Endothelial cell of umbilical vein (primary cell): ENCODE measurements at regions not wholly inside any gene's neighbourhood (a gene's known extent, or its start where the extent isn't known, plus 50 kb on each side); places are given as distances from the start of the nearest gene placed in this dataset.

Source experiments
- BruUV-seq: library from RNA; stranded (reverse); fragments of 400-500 nt; replicated peaks from 2 replicates; lab custom pipeline; 2021; lab: Mats Ljungman, UMichigan
- CTCF ChIA-PET: fragments of 300-600, 350-600 bp; sonication (Branson Sonifier 250); formaldehyde crosslinking; loops from one replicate; lab custom pipeline; 2021; ENCODE audit warnings: antibody characterized with exemption, inconsistent platforms; lab: Charles Lee
- POLR2A ChIA-PET: fragments of 300-600, 350-600 bp; sonication (Branson Sonifier 250); formaldehyde crosslinking; loops from one replicate; lab custom pipeline; 2021; ENCODE audit warnings: antibody characterized with exemption, inconsistent platforms; lab: Charles Lee
- DNase-seq: peaks from one replicate; pipeline ENCODE4 v3.0.0-alpha.2; 2011; ENCODE audit warnings: low read depth, low spot score
- FAIRE-seq: peaks from 2 replicates; lab custom pipeline; 2011; peaks lifted over from hg19 to GRCh38; lab: Jason Lieb, UNC
- H2AFZ ChIP-seq: 2 replicates; pipeline ENCODE4 v1.6.0; 2012; ENCODE audit warnings: low read depth, low read length, control low read depth, inconsistent platforms
- H3K27ac ChIP-seq: 2 replicates; pipeline ENCODE4 v1.5.1; 2011; ENCODE audit warnings: low read depth, mild to moderate bottlenecking, control low read depth, low read length, moderate library complexity; ENCODE audit not compliant: insufficient read depth
- H3K27me3 ChIP-seq, 2 experiments: 2 replicates each; pipeline versions ENCODE4 v1.6.0 to v1.6.1; 2011; ENCODE audit warnings: low read length in 2 of 2, mixed read lengths in 1 of 2; ENCODE audit not compliant: control insufficient read depth in 2 of 2, insufficient read depth in 2 of 2
- H3K36me3 ChIP-seq, 2 experiments: 2 replicates in 1 of 2; 3 replicates in 1 of 2; pipeline ENCODE4 v1.5.1; 2011; ENCODE audit warnings: low read length in 2 of 2, mild to moderate bottlenecking in 1 of 2, moderate library complexity in 1 of 2; ENCODE audit not compliant: control insufficient read depth in 2 of 2, insufficient read depth in 2 of 2; ENCODE audit errors: extremely low read depth in 1 of 2
- H3K4me1 ChIP-seq: 3 replicates; pipeline ENCODE4 v1.5.1; 2011; ENCODE audit warnings: mild to moderate bottlenecking, low read length; ENCODE audit not compliant: control insufficient read depth, insufficient read depth; ENCODE audit errors: extremely low read depth
- H3K4me2 ChIP-seq: 2 replicates; pipeline ENCODE4 v1.6.1; 2011; ENCODE audit warnings: low read length, control low read depth, mixed read lengths; ENCODE audit not compliant: insufficient read depth
- H3K4me3 ChIP-seq, 3 experiments: fragments of 200-600 bp in 1 of 3; sonication (generic), shearing (Covaris generic) in 1 of 3; replicated peaks in 1 of 3; 2 replicates each; pipeline ENCODE4 v1.5.1; 2011 to 2016; ENCODE audit warnings: control low read depth in 3 of 3, low read length in 3 of 3, mild to moderate bottlenecking in 2 of 3, inconsistent platforms in 1 of 3, low read depth in 1 of 3, moderate library complexity in 1 of 3; ENCODE audit not compliant: insufficient read depth in 1 of 3
- H3K79me2 ChIP-seq: 2 replicates; pipeline ENCODE4 v1.6.0; 2012; ENCODE audit warnings: low read length, inconsistent platforms; ENCODE audit not compliant: control insufficient read depth, insufficient read depth
- H3K9ac ChIP-seq: replicated peaks from 2 replicates; pipeline ENCODE3; 2011; ENCODE audit warnings: low read length, control low read depth; ENCODE audit not compliant: insufficient read depth; ENCODE audit errors: extremely low read depth
- H3K9me1 ChIP-seq: replicated peaks from 3 replicates; pipeline ENCODE4 v1.6.0; 2011; ENCODE audit warnings: mild to moderate bottlenecking, low read length; ENCODE audit not compliant: control insufficient read depth, insufficient read depth; ENCODE audit errors: extremely low read depth
- H3K9me3 ChIP-seq: replicated peaks from 2 replicates; pipeline ENCODE4 v1.5.1; 2012; ENCODE audit warnings: low read length, inconsistent platforms; ENCODE audit not compliant: control insufficient read depth, insufficient read depth
- H4K20me1 ChIP-seq: replicated peaks from 2 replicates; pipeline ENCODE3; 2011; ENCODE audit warnings: mild to moderate bottlenecking, low read length; ENCODE audit not compliant: control insufficient read depth, insufficient read depth; ENCODE audit errors: extremely low read depth
- CTCF ChIP-seq, 2 donors: IDR thresholded peaks; 1 replicate in 1 of 2; 2 replicates in 1 of 2; pipeline ENCODE4 v1.5.1; 2011; ENCODE audit warnings: low read length in 2 of 2, mild to moderate bottlenecking in 2 of 2, moderate library complexity in 2 of 2, control low read depth in 1 of 2, inconsistent platforms in 1 of 2, low read depth in 1 of 2; ENCODE audit not compliant: insufficient read depth in 1 of 2; ENCODE audit errors: extremely low read depth in 1 of 2
- EZH2 ChIP-seq: IDR thresholded peaks from 2 replicates; pipeline ENCODE4 v1.6.1; 2012; ENCODE audit warnings: borderline replicate concordance, low read depth, mild to moderate bottlenecking, moderate library complexity, low read length, inconsistent platforms; ENCODE audit not compliant: severe bottlenecking
- FOS ChIP-seq: IDR thresholded peaks from 2 replicates; pipeline ENCODE4 v1.6.1; 2011; ENCODE audit warnings: mild to moderate bottlenecking, low read length, moderate library complexity, borderline replicate concordance; ENCODE audit not compliant: insufficient read depth
- GATA2 ChIP-seq: IDR thresholded peaks from 2 replicates; pipeline ENCODE4 v1.7.0; 2011; ENCODE audit warnings: low read depth, mild to moderate bottlenecking, moderate library complexity, mixed read lengths, low read length; ENCODE audit not compliant: insufficient read length, insufficient read depth
- JUN ChIP-seq: IDR thresholded peaks from 2 replicates; pipeline ENCODE4 v1.6.1; 2011; ENCODE audit warnings: borderline replicate concordance, low read depth; ENCODE audit not compliant: insufficient read length, insufficient read depth
- MAX ChIP-seq: IDR thresholded peaks from 2 replicates; pipeline ENCODE4 v1.6.1; 2011; ENCODE audit not compliant: insufficient read depth, insufficient read length
- MYC ChIP-seq: IDR thresholded peaks from one replicate; pipeline ENCODE4 v1.6.1; 2011; ENCODE audit warnings: mild to moderate bottlenecking, low read depth, low read length
- POLR2A ChIP-seq: IDR thresholded peaks from 2 replicates; pipeline ENCODE4 v1.6.1; 2012; ENCODE audit warnings: low read depth, mild to moderate bottlenecking, control low read depth, low read length
- POLR2AphosphoS5 ChIP-seq: IDR thresholded peaks from 2 replicates; pipeline ENCODE4 v1.6.1; 2012; ENCODE audit warnings: low read depth, mild to moderate bottlenecking, control low read depth, low read length, moderate library complexity; ENCODE audit not compliant: insufficient read depth
- dilution Hi-C: fragments of 300-500 bp; cut with MboI; formaldehyde crosslinking; loops from one replicate; pipeline ENCODE4 v1.15.0; 2019; ENCODE audit warnings: low sequenced_read_pairs; ENCODE audit not compliant: extremely low pct_ligation_motif_present
- intact Hi-C: fragments of 100-400 bp; cut with micrococcal nuclease; formaldehyde crosslinking; loops from one replicate; pipeline ENCODE4 v1.10.0; 2022

DNA sequence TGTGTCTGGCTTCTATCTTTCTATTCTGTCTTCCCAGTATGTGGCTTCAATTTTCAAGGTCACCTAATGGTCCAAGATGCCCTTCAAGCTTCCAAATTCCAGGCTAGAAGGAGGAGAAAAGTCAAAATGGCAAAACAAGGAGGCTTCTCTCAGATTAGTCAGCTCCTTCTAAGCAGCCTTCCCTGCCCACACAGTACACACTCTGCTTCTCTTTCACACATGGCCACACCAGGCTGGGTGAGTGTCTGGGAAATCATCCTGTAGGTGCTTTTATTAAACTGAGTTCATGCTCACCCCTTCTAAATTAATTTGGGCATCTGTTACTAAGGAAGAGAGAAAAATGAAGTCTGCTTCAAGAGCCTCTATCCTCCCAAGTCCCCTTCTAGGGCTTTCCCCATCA lies 277.2 kb upstream of the MGAT5 start:
- no peak for FAIRE-seq
- H3K4me1 ChIP-seq, result no peaks in the 10 kb centered on the region
- H3K27ac ChIP-seq, result no peak overlapping the region
- no peaks in the 10 kb centered on the region for H3K9me1 ChIP-seq
- H3K27me3 ChIP-seq, result no peaks in the 10 kb centered on the region
- no peaks in the 10 kb centered on the region for H3K79me2 ChIP-seq
- H3K9me3 ChIP-seq, result no peaks in the 10 kb centered on the region
- dilution Hi-C loops, result no loop called here
- no peaks in the 10 kb centered on the region for H4K20me1 ChIP-seq
- CTCF ChIA-PET, result interaction anchor here (1.3 to 1.7 kb wide), 2 partner anchors 15 to 27 kb away, joined by 3 to 5 read pairs; no protein-coding TSS in a partner anchor
- no peak overlapping the region for H3K4me3 ChIP-seq
- H3K9ac ChIP-seq, result no peak overlapping the region
- intact Hi-C loops, result no loop called here
- no TSS peak for BruUV-seq
- H3K36me3 ChIP-seq, result no peaks in the 10 kb centered on the region
- H3K4me2 ChIP-seq, result no peak overlapping the region
- TF ChIP-seq EZH2 (no peak), MYC (no peak), POLR2A (no peak), GATA2 (no peak)
- DNase-seq, result no peak
- H2AFZ ChIP-seq, result no peak overlapping the region
- POLR2A ChIA-PET, result no interaction called here

GRCh38 chr2:133977405-133977804 lies 276.5 kb upstream of the MGAT5 start:
- intact Hi-C loops, result no loop called here
- H4K20me1 ChIP-seq, result no peaks in the 10 kb centered on the region
- no peaks in the 10 kb centered on the region for H3K9me3 ChIP-seq
- ChIA-PET CTCF (interaction anchor here (1.3 to 1.7 kb wide), 2 partner anchors 16 to 27 kb away, joined by 3 to 5 read pairs; no protein-coding TSS in a partner anchor), POLR2A (no interaction called here)
- TF ChIP-seq MAX (no peak), MYC (no peak), CTCF (IDR thresholded peaks at IDR 0.05; ENCODE audit: extremely low read depth in 1 of 2, insufficient read depth in 1 of 2, low read depth in 1 of 2, low read length in 2 of 2) (no peak), FOS (no peak), JUN (no peak), EZH2 (no peak), POLR2A (no peak), GATA2 (no peak), POLR2AphosphoS5 (no peak)
- DNase-seq (no peak), FAIRE-seq (no peak)
- dilution Hi-C loops, result no loop called here
- BruUV-seq, result no TSS peak
- no peak overlapping the region for H3K4me3 ChIP-seq
- H3K27ac ChIP-seq, result no peak overlapping the region
- H3K9me1 ChIP-seq, result no peaks in the 10 kb centered on the region
- no peaks in the 10 kb centered on the region for H3K4me1 ChIP-seq
- no peak overlapping the region for H2AFZ ChIP-seq
- H3K36me3 ChIP-seq, result no peaks in the 10 kb centered on the region
- no peak overlapping the region for H3K4me2 ChIP-seq
- no peaks in the 10 kb centered on the region for H3K27me3 ChIP-seq
- H3K79me2 ChIP-seq, result no peaks in the 10 kb centered on the region
- no peak overlapping the region for H3K9ac ChIP-seq
